ENCODE measurements at regions not wholly inside any gene's neighbourhood (a gene's known extent, or its start where the extent isn't known, plus 50 kb on each side); places are given as distances from the start of the nearest gene placed in this dataset.
"Not testable (repeated sequence)": the region's sequence is repeated elsewhere in the genome, so short reads cannot be mapped to it uniquely, and the experiment has no call there.

- DNase-seq: no peak
These were observed 83.5 kb upstream of the WAC start for GRCh38 chr10:28449382-28449781.

- no peak for DNase-seq
These were observed 83.0 kb upstream of the WAC start for GRCh38 chr10:28449926-28450325.

- no peak for DNase-seq
These were observed 79.0 kb upstream of the WAC start for GRCh38 chr10:28453926-28454325.

- no peak for DNase-seq
These were observed 75.8 kb upstream of the WAC start for GRCh38 chr10:28457110-28457509.

GRCh38 chr10:28457873-28458272 is 75.0 kb upstream of the WAC start:
- DNase-seq: not testable (repeated sequence)

GRCh38 chr10:28459453-28460144 is 73.3 kb upstream of the WAC start:
- DNase-seq: no peak

GRCh38 chr10:28463141-28463540 is 69.8 kb upstream of the WAC start:
- no peak for DNase-seq

GRCh38 chr10:28463676-28464395 is 69.1 kb upstream of the WAC start:
- no peak for DNase-seq

GRCh38 chr10:28467615-28468014 is 65.3 kb upstream of the WAC start:
- no peak for DNase-seq

GRCh38 chr10:28468707-28469483 is 64.0 kb upstream of the WAC start:
- no peak for DNase-seq

- no peak for DNase-seq
These were observed 61.9 kb upstream of the WAC start for GRCh38 chr10:28470873-28471651.

GRCh38 chr10:28471652-28472050 is 61.3 kb upstream of the WAC start:
- DNase-seq: no peak

GRCh38 chr10:28478646-28479045 is 54.3 kb upstream of the WAC start:
- no peak for DNase-seq

- no peak for DNase-seq
These were observed 53.5 kb upstream of the WAC start for GRCh38 chr10:28479425-28479865.

- DNase-seq: no peak
These were observed 52.8 kb upstream of the WAC start for GRCh38 chr10:28479927-28480627.

GRCh38 chr10:28480628-28480965 is 52.3 kb upstream of the WAC start:
- no peak for DNase-seq

- not testable (repeated sequence) for DNase-seq
These were observed 51.6 kb upstream of the WAC start for GRCh38 chr10:28481346-28481745.

GRCh38 chr10:28481968-28482367 is 51.0 kb upstream of the WAC start:
- DNase-seq: no peak
